Activated T-helper 17 cell treated with anti-CD3 and anti-CD28 coated beads, Interleukin-2, amount 50 U/mL, for 72 hours (primary cell): ENCODE measurements at regions not wholly inside any gene's neighbourhood (a gene's known extent, or its start where the extent isn't known, plus 50 kb on each side); places are given as distances from the start of the nearest gene placed in this dataset.
"Not testable (repeated sequence)": the region's sequence is repeated elsewhere in the genome, so short reads cannot be mapped to it uniquely, and the experiment has no call there.

Source experiments
- ATAC-seq: fragments of 150-1000 bp; cut with Tn5 transposase; replicated peaks from 2 replicates; pipeline ENCODE4 v1.10.0; 2021; ENCODE audit warnings: mild to moderate bottlenecking, moderate library complexity
- H3K27ac Mint-ChIP-seq: one replicate; pipeline ENCODE4 v1.8.0; 2022; ENCODE audit warnings: mixed read lengths
- H3K27me3 Mint-ChIP-seq: one replicate; pipeline ENCODE4 v1.8.0; 2022; ENCODE audit warnings: mixed read lengths
- H3K36me3 Mint-ChIP-seq: one replicate; pipeline ENCODE4 v1.8.0; 2022; ENCODE audit warnings: low read depth, mild to moderate bottlenecking, mixed read lengths
- H3K4me1 Mint-ChIP-seq: one replicate; pipeline ENCODE4 v1.8.0; 2022; ENCODE audit warnings: mixed read lengths
- H3K4me3 Mint-ChIP-seq: one replicate; pipeline ENCODE4 v1.8.0; 2022; ENCODE audit warnings: mild to moderate bottlenecking, mixed read lengths
- H3K9me3 Mint-ChIP-seq: one replicate; pipeline ENCODE4 v1.8.0; 2022; ENCODE audit warnings: mixed read lengths

GRCh38 chr5:153372425-153373129 is 117.9 kb upstream of the GRIA1 start:
- no peaks in the 10 kb centered on the region for H3K4me1 Mint-ChIP-seq
- no peaks in the 10 kb centered on the region for H3K9me3 Mint-ChIP-seq
- H3K36me3 Mint-ChIP-seq = no peaks in the 10 kb centered on the region
- H3K4me3 Mint-ChIP-seq = no peak overlapping the region
- no peak overlapping the region for H3K27ac Mint-ChIP-seq
- peaks cover 8% of the 10 kb centered on the region for H3K27me3 Mint-ChIP-seq
- ATAC-seq = no peak

- Mint-ChIP-seq H3K4me3 (no peak overlapping the region), H3K4me1 (no peaks in the 10 kb centered on the region), H3K27ac (no peak overlapping the region), H3K9me3 (peaks cover under 1% of the 10 kb centered on the region), H3K27me3 (peaks cover 8% of the 10 kb centered on the region), H3K36me3 (no peaks in the 10 kb centered on the region)
- no peak for ATAC-seq
Observed at GRCh38 chr5:153373130-153373498, 117.4 kb upstream of the GRIA1 start.

GRCh38 chr5:153381630-153382029 is 108.8 kb upstream of the GRIA1 start:
- H3K4me1 Mint-ChIP-seq, H3K4me3 Mint-ChIP-seq, H3K36me3 Mint-ChIP-seq, H3K27ac Mint-ChIP-seq, ATAC-seq, H3K27me3 Mint-ChIP-seq, H3K9me3 Mint-ChIP-seq: not testable (repeated sequence)

DNA sequence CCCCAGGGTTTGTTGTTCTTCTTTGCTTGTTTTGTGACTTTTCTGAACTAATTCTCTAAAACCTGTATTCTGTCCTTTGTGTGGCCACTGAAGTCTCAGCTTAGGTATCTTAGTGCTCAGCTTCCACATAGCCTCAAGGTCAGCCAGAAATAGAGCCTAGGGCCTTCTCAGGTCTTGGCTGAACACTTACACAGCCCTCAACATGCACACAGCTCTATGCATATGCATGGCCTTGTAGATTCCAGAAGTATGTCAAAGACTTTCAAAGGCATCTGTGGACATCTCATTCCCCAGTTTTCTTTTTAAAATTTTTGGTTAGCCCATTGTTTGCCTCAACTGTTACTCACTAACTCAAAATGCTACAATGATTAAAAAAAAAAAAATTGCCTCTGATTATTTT is 99.9 kb upstream of the GRIA1 start:
- Mint-ChIP-seq H3K9me3 (no peaks in the 10 kb centered on the region), H3K4me1 (no peaks in the 10 kb centered on the region), H3K27ac (no peak overlapping the region), H3K27me3 (no peaks in the 10 kb centered on the region), H3K4me3 (no peak overlapping the region), H3K36me3 (no peaks in the 10 kb centered on the region)
- ATAC-seq = no peak

DNA sequence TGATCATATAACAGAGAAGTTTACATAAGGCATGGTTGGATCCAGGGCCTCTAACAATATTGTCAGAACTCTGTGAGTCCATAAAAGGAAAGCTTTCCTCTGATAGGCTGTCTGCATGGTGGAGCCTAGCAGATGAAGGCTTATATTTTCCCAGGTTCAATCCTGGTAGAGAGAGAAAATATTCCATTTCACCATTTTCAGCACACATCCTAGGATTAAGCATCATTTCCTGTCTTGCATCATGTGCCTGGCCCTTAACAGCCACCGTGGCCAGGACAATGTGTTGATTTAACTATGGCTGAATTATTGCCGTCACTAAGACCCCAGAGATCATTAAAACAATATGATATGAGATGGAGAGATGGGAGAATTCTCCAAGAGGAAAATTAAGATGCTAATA is 90.9 kb upstream of the GRIA1 start:
- no peaks in the 10 kb centered on the region for H3K9me3 Mint-ChIP-seq
- no peak overlapping the region for H3K4me3 Mint-ChIP-seq
- H3K36me3 Mint-ChIP-seq = no peaks in the 10 kb centered on the region
- H3K27me3 Mint-ChIP-seq = no peaks in the 10 kb centered on the region
- H3K4me1 Mint-ChIP-seq = no peaks in the 10 kb centered on the region
- H3K27ac Mint-ChIP-seq = no peak overlapping the region
- ATAC-seq = no peak

GRCh38 chr5:153400931-153401330 is 89.5 kb upstream of the GRIA1 start:
- Mint-ChIP-seq H3K4me1 (no peaks in the 10 kb centered on the region), H3K27ac (no peak overlapping the region), H3K9me3 (no peaks in the 10 kb centered on the region), H3K36me3 (no peaks in the 10 kb centered on the region), H3K4me3 (no peak overlapping the region), H3K27me3 (no peaks in the 10 kb centered on the region)
- ATAC-seq = no peak

- no peak for ATAC-seq
- Mint-ChIP-seq H3K4me1 (no peaks in the 10 kb centered on the region), H3K9me3 (no peaks in the 10 kb centered on the region), H3K27me3 (no peaks in the 10 kb centered on the region), H3K4me3 (no peak overlapping the region), H3K27ac (no peak overlapping the region), H3K36me3 (no peaks in the 10 kb centered on the region)
Observed at GRCh38 chr5:153402550-153402949, 87.9 kb upstream of the GRIA1 start.

- no peaks in the 10 kb centered on the region for H3K27me3 Mint-ChIP-seq
- ATAC-seq = no peak
- no peaks in the 10 kb centered on the region for H3K9me3 Mint-ChIP-seq
- H3K4me3 Mint-ChIP-seq = no peak overlapping the region
- H3K36me3 Mint-ChIP-seq = no peaks in the 10 kb centered on the region
- H3K27ac Mint-ChIP-seq = no peak overlapping the region
- no peaks in the 10 kb centered on the region for H3K4me1 Mint-ChIP-seq
Observed at GRCh38 chr5:153403470-153403869, 87.0 kb upstream of the GRIA1 start.

GRCh38 chr5:153404747-153405146 is 85.7 kb upstream of the GRIA1 start:
- H3K9me3 Mint-ChIP-seq = no peaks in the 10 kb centered on the region
- ATAC-seq = no peak
- no peaks in the 10 kb centered on the region for H3K4me1 Mint-ChIP-seq
- H3K27ac Mint-ChIP-seq = no peak overlapping the region
- H3K27me3 Mint-ChIP-seq = no peaks in the 10 kb centered on the region
- no peaks in the 10 kb centered on the region for H3K36me3 Mint-ChIP-seq
- H3K4me3 Mint-ChIP-seq = no peak overlapping the region

GRCh38 chr5:153421676-153422075 is 68.8 kb upstream of the GRIA1 start:
- no peaks in the 10 kb centered on the region for H3K4me1 Mint-ChIP-seq
- no peak overlapping the region for H3K27ac Mint-ChIP-seq
- peaks cover 4% of the 10 kb centered on the region for H3K9me3 Mint-ChIP-seq
- no peak overlapping the region for H3K4me3 Mint-ChIP-seq
- H3K36me3 Mint-ChIP-seq = no peaks in the 10 kb centered on the region
- H3K27me3 Mint-ChIP-seq = peaks cover 4% of the 10 kb centered on the region
- ATAC-seq = no peak

DNA sequence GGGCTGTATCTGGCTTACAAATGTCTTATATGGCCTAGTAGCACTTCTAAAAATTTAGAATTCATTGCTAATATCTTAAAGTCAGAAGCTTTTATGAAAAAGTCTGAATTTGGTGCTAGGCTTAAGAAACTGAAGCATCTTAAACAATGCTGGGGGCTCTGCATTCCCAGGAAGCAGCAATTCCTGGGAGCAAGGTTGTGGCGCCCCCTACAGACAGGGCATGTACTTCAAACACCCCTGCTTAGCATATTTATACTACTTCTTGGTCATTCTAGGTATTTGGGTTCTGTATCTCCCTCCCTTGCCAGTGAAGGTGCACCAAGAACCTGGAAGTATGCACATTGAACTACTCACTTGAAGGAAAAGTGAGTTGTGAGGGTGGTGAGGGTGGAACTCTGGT is 64.6 kb upstream of the GRIA1 start:
- Mint-ChIP-seq H3K4me1 (no peaks in the 10 kb centered on the region), H3K4me3 (no peak overlapping the region), H3K9me3 (no peaks in the 10 kb centered on the region), H3K27ac (no peak overlapping the region), H3K27me3 (peaks cover 4% of the 10 kb centered on the region), H3K36me3 (no peaks in the 10 kb centered on the region)
- ATAC-seq = no peak

- no peak overlapping the region for H3K27ac Mint-ChIP-seq
- H3K36me3 Mint-ChIP-seq = no peaks in the 10 kb centered on the region
- H3K9me3 Mint-ChIP-seq = no peaks in the 10 kb centered on the region
- no peaks in the 10 kb centered on the region for H3K4me1 Mint-ChIP-seq
- ATAC-seq = no peak
- no peaks in the 10 kb centered on the region for H3K27me3 Mint-ChIP-seq
- no peak overlapping the region for H3K4me3 Mint-ChIP-seq
Observed at GRCh38 chr5:153429761-153430380, 60.6 kb upstream of the GRIA1 start.

GRCh38 chr5:153432583-153432982 is 57.9 kb upstream of the GRIA1 start:
- H3K9me3 Mint-ChIP-seq = no peaks in the 10 kb centered on the region
- H3K27me3 Mint-ChIP-seq = no peaks in the 10 kb centered on the region
- H3K4me1 Mint-ChIP-seq = no peaks in the 10 kb centered on the region
- ATAC-seq = no peak
- no peaks in the 10 kb centered on the region for H3K36me3 Mint-ChIP-seq
- no peak overlapping the region for H3K27ac Mint-ChIP-seq
- H3K4me3 Mint-ChIP-seq = no peak overlapping the region

DNA sequence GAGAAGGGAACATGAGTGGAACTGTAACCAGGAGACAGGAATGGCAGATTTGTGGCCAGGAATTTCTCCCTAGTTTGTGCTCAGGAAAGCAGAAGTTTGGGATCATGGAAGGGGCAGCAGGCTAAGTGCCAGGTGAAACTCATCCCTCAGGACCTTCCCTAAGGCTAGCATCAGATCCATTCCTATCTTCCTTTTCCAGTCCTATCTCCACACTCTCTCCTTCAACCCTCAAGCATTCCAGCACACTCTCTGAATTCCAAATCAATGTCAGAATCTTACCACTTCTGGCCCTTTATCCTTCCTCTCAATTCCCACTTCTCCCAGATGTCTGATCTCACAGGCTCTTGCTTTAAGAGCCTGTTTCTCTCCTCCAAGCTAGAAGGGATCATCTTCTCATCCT is 53.2 kb upstream of the GRIA1 start:
- H3K27ac Mint-ChIP-seq = no peak overlapping the region
- no peak for ATAC-seq
- no peak overlapping the region for H3K4me3 Mint-ChIP-seq
- H3K9me3 Mint-ChIP-seq = no peaks in the 10 kb centered on the region
- H3K4me1 Mint-ChIP-seq = no peaks in the 10 kb centered on the region
- H3K36me3 Mint-ChIP-seq = no peaks in the 10 kb centered on the region
- no peaks in the 10 kb centered on the region for H3K27me3 Mint-ChIP-seq

DNA sequence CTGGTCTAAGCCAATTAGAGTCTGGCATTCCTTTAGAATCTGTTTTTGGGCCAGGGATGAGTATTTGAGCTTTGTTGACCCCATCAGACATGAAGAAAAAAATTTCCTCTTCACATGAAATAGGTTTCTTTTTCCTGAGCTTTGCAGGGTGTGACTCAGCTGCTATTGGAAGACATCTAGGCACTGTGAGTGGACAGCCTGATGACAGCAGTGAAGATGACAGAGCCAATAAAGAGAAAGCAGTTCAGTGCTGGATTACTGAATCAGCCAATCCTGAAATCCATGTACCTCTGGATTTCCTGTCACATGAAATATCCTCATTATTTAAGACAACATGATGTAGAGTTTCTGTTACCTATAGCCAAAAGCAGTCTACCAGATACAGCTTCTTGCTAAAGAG is 51.3 kb upstream of the GRIA1 start:
- no peak for ATAC-seq
- Mint-ChIP-seq H3K4me3 (no peak overlapping the region), H3K4me1 (no peaks in the 10 kb centered on the region), H3K36me3 (no peaks in the 10 kb centered on the region), H3K9me3 (no peaks in the 10 kb centered on the region), H3K27me3 (no peaks in the 10 kb centered on the region), H3K27ac (no peak overlapping the region)
